ENCODE measurements at regions not wholly inside any gene's neighbourhood (a gene's known extent, or its start where the extent isn't known, plus 50 kb on each side); places are given as distances from the start of the nearest gene placed in this dataset.

DNA sequence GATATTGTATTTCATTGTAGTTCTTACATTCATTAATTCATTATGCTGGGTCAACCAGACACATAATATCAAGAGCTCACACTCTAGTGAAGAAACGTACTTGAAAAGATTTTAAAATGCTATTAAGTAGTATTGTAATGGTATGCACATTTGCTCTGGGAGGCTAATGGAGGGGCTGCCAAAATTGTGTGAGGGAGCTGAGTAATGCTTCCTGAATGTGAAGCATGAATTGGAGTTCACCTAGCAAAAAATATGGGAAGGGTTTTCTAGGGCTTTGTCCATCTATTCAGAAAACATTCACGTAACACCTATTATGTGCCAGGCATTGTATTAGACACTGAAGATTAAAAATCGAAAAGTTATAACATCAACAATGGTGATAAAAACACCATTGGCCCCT lies 403.8 kb upstream of the PDE3A start:
- Histone ChIP-seq H2AFZ (ENCODE audit: low read depth, low read length) (no peak overlapping the region), H3K4me3 (ENCODE audit: low read length) (no peak overlapping the region), H3K9me3 (ENCODE audit: insufficient read depth, low read length) (no peaks in the 10 kb centered on the region), H3K4me2 (ENCODE audit: low read length) (peak overlapping the region; percentile 46), H3K27ac (ENCODE audit: low read length) (no peak overlapping the region), H3K4me1 (ENCODE audit: low read length) (peaks cover 29% of the 10 kb centered on the region), H3K79me2 (ENCODE audit: low read length) (no peaks in the 10 kb centered on the region), H4K20me1 (ENCODE audit: insufficient read depth, low read length) (no peaks in the 10 kb centered on the region), H3K27me3 (ENCODE audit: low read depth, low read length) (no peaks in the 10 kb centered on the region), H3K36me3 (replicated peaks; ENCODE audit: low read depth, low read length) (no peaks in the 10 kb centered on the region), H3K9ac (ENCODE audit: low read length) (no peak overlapping the region)
- TF ChIP-seq, protein P1, sequence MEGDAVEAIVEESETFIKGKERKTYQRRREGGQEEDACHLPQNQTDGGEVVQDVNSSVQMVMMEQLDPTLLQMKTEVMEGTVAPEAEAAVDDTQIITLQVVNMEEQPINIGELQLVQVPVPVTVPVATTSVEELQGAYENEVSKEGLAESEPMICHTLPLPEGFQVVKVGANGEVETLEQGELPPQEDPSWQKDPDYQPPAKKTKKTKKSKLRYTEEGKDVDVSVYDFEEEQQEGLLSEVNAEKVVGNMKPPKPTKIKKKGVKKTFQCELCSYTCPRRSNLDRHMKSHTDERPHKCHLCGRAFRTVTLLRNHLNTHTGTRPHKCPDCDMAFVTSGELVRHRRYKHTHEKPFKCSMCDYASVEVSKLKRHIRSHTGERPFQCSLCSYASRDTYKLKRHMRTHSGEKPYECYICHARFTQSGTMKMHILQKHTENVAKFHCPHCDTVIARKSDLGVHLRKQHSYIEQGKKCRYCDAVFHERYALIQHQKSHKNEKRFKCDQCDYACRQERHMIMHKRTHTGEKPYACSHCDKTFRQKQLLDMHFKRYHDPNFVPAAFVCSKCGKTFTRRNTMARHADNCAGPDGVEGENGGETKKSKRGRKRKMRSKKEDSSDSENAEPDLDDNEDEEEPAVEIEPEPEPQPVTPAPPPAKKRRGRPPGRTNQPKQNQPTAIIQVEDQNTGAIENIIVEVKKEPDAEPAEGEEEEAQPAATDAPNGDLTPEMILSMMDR (IDR thresholded peaks at IDR 0.05; ENCODE audit: low read depth, low read length) = no peak
- TF ChIP-seq EZH2phosphoT487 (IDR thresholded peaks at IDR 0.05; ENCODE audit: low read depth) = no peak

DNA sequence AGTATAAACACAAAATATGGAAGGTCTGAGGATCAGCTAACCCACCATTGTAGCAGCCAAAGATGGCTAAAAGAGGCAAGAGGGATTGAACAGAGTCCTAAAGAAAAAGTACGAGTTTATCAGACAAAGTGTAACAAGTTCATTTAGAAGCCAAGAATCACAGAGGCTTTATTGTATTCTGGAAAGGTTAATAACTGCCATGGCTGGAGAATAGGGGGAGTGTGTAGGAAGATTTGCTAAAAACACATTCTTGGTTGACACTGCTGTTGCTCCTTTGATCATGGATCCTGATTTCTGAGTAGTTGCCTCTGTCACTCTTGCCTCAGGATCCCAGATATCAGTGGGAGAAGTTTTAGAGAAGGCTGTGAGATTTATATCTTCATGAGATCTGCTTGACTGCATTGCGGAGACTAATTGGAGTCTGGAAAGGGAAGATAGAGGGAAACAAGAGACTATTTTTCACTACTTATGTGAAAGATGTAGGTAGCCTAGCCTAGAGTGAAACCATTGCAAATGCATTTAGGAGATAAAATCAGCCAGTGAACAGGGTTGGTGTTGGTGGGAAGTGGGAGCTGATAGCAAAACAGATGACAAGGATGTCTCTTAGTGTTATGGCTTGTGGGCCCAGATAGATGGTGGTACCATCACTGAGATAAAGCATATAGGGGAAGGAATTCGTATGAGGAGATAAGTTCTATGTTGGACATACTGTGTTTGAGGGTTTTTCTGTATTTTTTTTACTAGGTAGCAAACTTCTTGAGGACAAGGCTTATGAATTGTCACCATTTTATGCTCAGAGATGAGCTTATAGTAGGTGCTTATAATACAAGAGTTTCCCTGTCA lies 402.9 kb upstream of the PDE3A start:
- Histone ChIP-seq H3K4me1 (ENCODE audit: low read length) (peaks cover 29% of the 10 kb centered on the region), H3K4me3 (ENCODE audit: low read length) (no peak overlapping the region), H3K27ac (ENCODE audit: low read length) (no peak overlapping the region), H4K20me1 (ENCODE audit: insufficient read depth, low read length) (no peaks in the 10 kb centered on the region), H3K9me3 (ENCODE audit: insufficient read depth, low read length) (no peaks in the 10 kb centered on the region), H2AFZ (ENCODE audit: low read depth, low read length) (no peak overlapping the region), H3K9ac (ENCODE audit: low read length) (no peak overlapping the region), H3K36me3 (replicated peaks; ENCODE audit: low read depth, low read length) (no peaks in the 10 kb centered on the region), H3K79me2 (ENCODE audit: low read length) (no peaks in the 10 kb centered on the region), H3K4me2 (ENCODE audit: low read length) (no peak overlapping the region), H3K27me3 (ENCODE audit: low read depth, low read length) (no peaks in the 10 kb centered on the region)
- TF ChIP-seq, protein P1 (IDR thresholded peaks at IDR 0.05; ENCODE audit: low read depth, low read length) = no peak
- TF ChIP-seq EZH2phosphoT487 (IDR thresholded peaks at IDR 0.05; ENCODE audit: low read depth) = no peak

DNA sequence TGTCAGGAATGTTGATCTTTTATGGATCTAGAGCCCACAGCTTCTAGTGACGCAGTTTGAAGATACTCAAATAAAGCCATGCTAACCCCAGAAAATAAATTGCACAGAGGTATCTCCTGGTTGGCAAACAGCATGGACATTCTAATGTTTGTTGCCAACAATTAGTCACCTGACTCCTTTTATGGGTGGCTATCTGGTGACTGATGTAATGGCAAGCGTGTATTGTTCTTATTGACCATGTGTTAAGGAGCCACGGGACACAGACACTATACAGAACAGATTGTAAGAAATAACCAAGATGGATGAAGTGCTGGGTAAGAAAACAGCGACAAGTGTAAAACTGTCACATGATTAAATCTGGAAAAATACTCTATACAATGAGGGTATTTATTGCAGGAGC lies 401.3 kb upstream of the PDE3A start:
- H3K9me3 ChIP-seq (ENCODE audit: insufficient read depth, low read length) = no peaks in the 10 kb centered on the region
- no peak for TF ChIP-seq EZH2phosphoT487 (IDR thresholded peaks at IDR 0.05; ENCODE audit: low read depth)
- TF ChIP-seq, protein P1 (IDR thresholded peaks at IDR 0.05; ENCODE audit: low read depth, low read length) = no peak
- peak overlapping the region; percentile 21; the same call in 1 of the 2 replicates for H3K4me2 ChIP-seq (ENCODE audit: low read length)
- H2AFZ ChIP-seq (ENCODE audit: low read depth, low read length) = no peak overlapping the region
- H3K4me3 ChIP-seq (ENCODE audit: low read length) = no peak overlapping the region
- H3K79me2 ChIP-seq (ENCODE audit: low read length) = no peaks in the 10 kb centered on the region
- H4K20me1 ChIP-seq (ENCODE audit: insufficient read depth, low read length) = no peaks in the 10 kb centered on the region
- H3K9ac ChIP-seq (ENCODE audit: low read length) = no peak overlapping the region
- no peak overlapping the region for H3K27ac ChIP-seq (ENCODE audit: low read length)
- no peaks in the 10 kb centered on the region for H3K36me3 ChIP-seq (replicated peaks; ENCODE audit: low read depth, low read length)
- no peaks in the 10 kb centered on the region for H3K27me3 ChIP-seq (ENCODE audit: low read depth, low read length)
- H3K4me1 ChIP-seq (ENCODE audit: low read length) = peaks cover 29% of the 10 kb centered on the region

DNA sequence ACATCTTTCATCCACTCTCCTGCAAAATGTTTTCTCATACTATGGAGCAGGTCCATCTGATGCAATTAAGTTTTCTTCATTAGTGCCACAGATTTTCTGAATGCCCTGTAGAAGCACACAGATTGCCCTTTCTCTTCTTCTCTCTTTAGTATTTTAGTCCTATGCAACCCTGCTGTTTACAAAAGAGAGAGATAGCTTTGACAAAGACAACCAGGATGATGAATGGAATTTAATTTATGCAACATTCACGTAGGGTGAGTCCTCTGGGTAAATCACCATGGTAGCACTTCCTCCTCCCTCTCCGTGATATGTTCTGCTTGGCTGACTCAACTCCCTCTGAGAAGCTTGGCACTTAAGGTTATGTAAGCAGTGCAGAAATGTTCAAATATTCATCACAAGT lies 400.9 kb upstream of the PDE3A start:
- no peaks in the 10 kb centered on the region for H3K79me2 ChIP-seq (ENCODE audit: low read length)
- H2AFZ ChIP-seq (ENCODE audit: low read depth, low read length) = no peak overlapping the region
- H3K4me3 ChIP-seq (ENCODE audit: low read length) = no peak overlapping the region
- H3K4me1 ChIP-seq (ENCODE audit: low read length) = peaks cover 32% of the 10 kb centered on the region
- TF ChIP-seq, protein P1 (IDR thresholded peaks at IDR 0.05; ENCODE audit: low read depth, low read length) = no peak
- no peak for TF ChIP-seq EZH2phosphoT487 (IDR thresholded peaks at IDR 0.05; ENCODE audit: low read depth)
- H3K27ac ChIP-seq (ENCODE audit: low read length) = no peak overlapping the region
- no peak overlapping the region for H3K9ac ChIP-seq (ENCODE audit: low read length)
- peak overlapping the region; percentile 21 for H3K4me2 ChIP-seq (ENCODE audit: low read length)
- H3K9me3 ChIP-seq (ENCODE audit: insufficient read depth, low read length) = no peaks in the 10 kb centered on the region
- no peaks in the 10 kb centered on the region for H3K27me3 ChIP-seq (ENCODE audit: low read depth, low read length)
- no peaks in the 10 kb centered on the region for H4K20me1 ChIP-seq (ENCODE audit: insufficient read depth, low read length)
- H3K36me3 ChIP-seq (replicated peaks; ENCODE audit: low read depth, low read length) = no peaks in the 10 kb centered on the region

All from OCI-LY3 (cell line).